ENCODE measurements at regions not wholly inside any gene's neighbourhood (a gene's known extent, or its start where the extent isn't known, plus 50 kb on each side); places are given as distances from the start of the nearest gene placed in this dataset.

- no peak for TF ChIP-seq CTCF (conservative IDR thresholded peaks at IDR 0.05)
- TF ChIP-seq EZH2 (IDR thresholded peaks at IDR 0.05; ENCODE audit: low read depth): no peak
These were observed 112.8 kb upstream of the TNRC6C start for GRCh38 chr17:77845541-77846225.
